Naive thymus-derived CD4-positive, alpha-beta T cell (primary cell): ENCODE measurements at regions not wholly inside any gene's neighbourhood (a gene's known extent, or its start where the extent isn't known, plus 50 kb on each side); places are given as distances from the start of the nearest gene placed in this dataset.

Source experiments
- ATAC-seq: fragments of 150-1000 bp; cut with Tn5 transposase; 2 replicates; pipeline ENCODE4 v1.10.0; 2021; ENCODE audit warnings: mild to moderate bottlenecking, moderate library complexity
- CTCF ChIA-PET: fragments of 350-600 bp; sonication (Branson Sonifier 250); formaldehyde crosslinking; loops from one replicate; lab custom pipeline; 2021; ENCODE audit warnings: antibody characterized with exemption; lab: Charles Lee
- POLR2A ChIA-PET: fragments of 350-600 bp; sonication (Branson Sonifier 250); formaldehyde crosslinking; loops from one replicate; lab custom pipeline; 2021; ENCODE audit warnings: antibody characterized with exemption, inconsistent platforms; lab: Charles Lee
- DNase-seq, 9 donors: peaks; one replicate each; pipeline versions ENCODE4 v3.0.0 to v3.0.0-alpha.2; 2020 to 2022; ENCODE audit warnings: mixed read lengths in 1 of 9
- H3K27ac ChIP-seq: one replicate; pipeline ENCODE4 v1.7.0; 2013; ENCODE audit warnings: mild to moderate bottlenecking, low read depth, low read length, moderate library complexity
- H3K27me3 ChIP-seq, 2 donors: one replicate each; pipeline ENCODE4 v1.7.0; 2013; ENCODE audit warnings: low read length in 2 of 2, mild to moderate bottlenecking in 2 of 2, moderate library complexity in 2 of 2; ENCODE audit not compliant: control insufficient read depth in 2 of 2, insufficient read depth in 2 of 2
- H3K36me3 ChIP-seq, 3 experiments: 1 replicate in 2 of 3; 2 replicates in 1 of 3; pipeline ENCODE4 v1.7.0; 2013; ENCODE audit warnings: low read length in 3 of 3, mild to moderate bottlenecking in 3 of 3, moderate library complexity in 1 of 3; ENCODE audit not compliant: insufficient read depth in 3 of 3, control insufficient read depth in 2 of 3
- H3K4me1 ChIP-seq, 2 donors: one replicate each; pipeline ENCODE4 v1.7.0; 2013; ENCODE audit warnings: low read length in 2 of 2, mild to moderate bottlenecking in 2 of 2, moderate library complexity in 1 of 2; ENCODE audit not compliant: control insufficient read depth in 2 of 2, insufficient read depth in 2 of 2
- H3K4me3 ChIP-seq: 2 replicates; pipeline ENCODE4 v1.7.0; 2013; ENCODE audit warnings: mild to moderate bottlenecking, low read length
- H3K9me3 ChIP-seq, 3 experiments: 1 replicate in 2 of 3; 2 replicates in 1 of 3; pipeline ENCODE4 v1.7.0; 2013; ENCODE audit warnings: low read length in 3 of 3; ENCODE audit not compliant: control insufficient read depth in 2 of 3
- H3K27ac Mint-ChIP-seq, 9 donors: one replicate each; pipeline ENCODE4 v1.8.0; 2020 to 2022; ENCODE audit warnings: mixed read lengths in 9 of 9, mild to moderate bottlenecking in 8 of 9, moderate library complexity in 5 of 9, inconsistent platforms in 2 of 9
- H3K27me3 Mint-ChIP-seq, 5 donors: one replicate each; pipeline ENCODE4 v1.8.0; 2021 to 2022; ENCODE audit warnings: mixed read lengths in 5 of 5, mild to moderate bottlenecking in 1 of 5
- H3K36me3 Mint-ChIP-seq, 5 donors: one replicate each; pipeline ENCODE4 v1.8.0; 2020 to 2022; ENCODE audit warnings: mixed read lengths in 5 of 5, mild to moderate bottlenecking in 3 of 5, inconsistent platforms in 1 of 5
- H3K4me1 Mint-ChIP-seq, 7 donors: one replicate each; pipeline ENCODE4 v1.8.0; 2020 to 2022; ENCODE audit warnings: mixed read lengths in 7 of 7, mild to moderate bottlenecking in 3 of 7, inconsistent platforms in 1 of 7
- H3K4me3 Mint-ChIP-seq, 10 donors: one replicate each; pipeline ENCODE4 v1.8.0; 2020 to 2022; ENCODE audit warnings: mild to moderate bottlenecking in 10 of 10, mixed read lengths in 10 of 10, moderate library complexity in 6 of 10, inconsistent platforms in 2 of 10
- H3K9me3 Mint-ChIP-seq, 11 donors: one replicate each; pipeline ENCODE4 v1.8.0; 2020 to 2022; ENCODE audit warnings: mixed read lengths in 11 of 11, mild to moderate bottlenecking in 4 of 11, inconsistent platforms in 1 of 11, moderate library complexity in 1 of 11
- intact Hi-C, 2 donors: fragments of 100-400 bp; cut with micrococcal nuclease; formaldehyde crosslinking; loops; one replicate each; pipeline ENCODE4 v1.15.1; 2023

DNA sequence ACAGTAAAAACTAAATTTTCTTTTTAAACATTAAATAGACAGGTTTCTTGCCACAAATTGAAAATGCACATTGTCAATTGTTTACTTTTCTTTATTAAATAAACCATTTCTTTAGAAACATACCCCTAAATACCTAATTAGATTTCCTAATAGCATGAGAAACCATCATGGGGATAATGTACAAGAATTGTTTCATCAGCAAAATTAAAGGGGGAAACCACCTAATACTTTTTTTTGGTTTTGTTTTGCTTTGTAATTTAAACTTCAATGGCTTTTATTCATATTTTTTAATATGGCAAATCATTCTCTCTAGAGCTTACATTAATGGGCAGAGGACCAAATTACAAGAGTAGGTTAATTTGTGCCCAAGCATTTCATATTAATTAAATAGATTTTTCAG lies 987.9 kb downstream of the EPHA7 start:
- H3K9me3 Mint-ChIP-seq, result peaks cover 0 to 18% (median 2%) of the 10 kb centered on the region in 11 donors
- Histone ChIP-seq H3K4me1 (no peaks in the 10 kb centered on the region), H3K36me3 (no peaks in the 10 kb centered on the region), H3K27ac (no peak overlapping the region), H3K4me3 (no peak overlapping the region), H3K27me3 (no peaks in the 10 kb centered on the region), H3K9me3 (no peaks in the 10 kb centered on the region)
- no peaks in the 10 kb centered on the region for H3K36me3 Mint-ChIP-seq
- no peak overlapping the region for H3K27ac Mint-ChIP-seq
- ChIA-PET POLR2A (no interaction called here), CTCF (no interaction called here)
- no peaks in the 10 kb centered on the region for H3K27me3 Mint-ChIP-seq
- no peak for ATAC-seq
- H3K4me3 Mint-ChIP-seq, result no peak overlapping the region
- intact Hi-C loops, result no loop called here
- DNase-seq, result no peak
- H3K4me1 Mint-ChIP-seq, result no peaks in the 10 kb centered on the region

DNA sequence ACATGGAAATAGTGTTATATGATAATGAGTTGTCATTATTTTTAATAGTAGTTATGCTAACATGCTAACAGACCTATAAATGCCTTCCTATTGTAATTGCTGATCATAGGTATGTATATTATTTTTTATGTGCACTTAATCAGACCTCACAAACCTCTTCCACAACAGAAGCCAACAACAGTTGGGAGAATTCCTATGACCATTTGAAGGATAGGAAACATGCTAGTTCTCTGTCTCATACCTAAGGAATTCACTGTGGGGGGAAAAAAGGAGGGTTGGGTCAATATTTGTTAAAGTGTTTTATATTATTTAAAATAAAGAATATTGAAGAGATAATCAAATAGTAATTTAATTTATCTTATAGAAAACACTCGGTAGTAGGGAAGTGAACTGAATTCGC lies 990.9 kb downstream of the EPHA7 start:
- H3K27me3 Mint-ChIP-seq, result no peaks in the 10 kb centered on the region
- POLR2A ChIA-PET, result no interaction called here
- DNase-seq, result no peak

DNA sequence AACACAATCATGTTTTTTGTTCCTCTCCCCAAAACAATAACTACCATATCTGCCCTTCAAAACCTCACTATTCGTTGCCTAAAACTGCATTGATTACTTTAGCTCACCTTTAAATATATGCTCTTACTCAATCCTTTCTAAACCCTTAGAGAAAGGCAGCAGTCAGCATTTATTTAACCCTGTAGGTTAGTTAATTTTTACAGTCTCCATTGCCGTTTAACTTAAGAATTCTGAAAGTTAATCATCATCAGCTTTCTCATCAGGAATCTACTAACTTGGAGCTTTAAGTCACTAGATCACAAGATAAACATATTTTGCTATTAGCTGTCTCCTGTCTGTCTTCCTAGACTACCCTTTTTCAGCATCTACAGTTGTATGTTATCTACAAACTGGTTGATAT lies 991.9 kb downstream of the EPHA7 start:
- POLR2A ChIA-PET, result no interaction called here
- intact Hi-C loops, result no loop called here
- Mint-ChIP-seq H3K4me3 (no peak overlapping the region), H3K27ac (no peak overlapping the region), H3K9me3 (peaks cover 2 to 11% (median 7%) of the 10 kb centered on the region in 11 donors), H3K27me3 (no peaks in the 10 kb centered on the region), H3K4me1 (no peaks in the 10 kb centered on the region), H3K36me3 (no peaks in the 10 kb centered on the region)
- Histone ChIP-seq H3K4me3 (no peak overlapping the region), H3K27ac (no peak overlapping the region), H3K27me3 (no peaks in the 10 kb centered on the region), H3K4me1 (no peaks in the 10 kb centered on the region), H3K36me3 (no peaks in the 10 kb centered on the region), H3K9me3 (no peaks in the 10 kb centered on the region)
- DNase-seq (no peak), ATAC-seq (no peak)
- CTCF ChIA-PET, result no interaction called here

More for the DNA sequence above, 990.9 kb downstream of the EPHA7 start:
- no peaks in the 10 kb centered on the region for H3K4me1 Mint-ChIP-seq
- Histone ChIP-seq H3K4me3 (no peak overlapping the region), H3K27me3 (no peaks in the 10 kb centered on the region), H3K9me3 (no peaks in the 10 kb centered on the region), H3K36me3 (no peaks in the 10 kb centered on the region), H3K4me1 (no peaks in the 10 kb centered on the region), H3K27ac (no peak overlapping the region)
- no peaks in the 10 kb centered on the region for H3K36me3 Mint-ChIP-seq
- H3K4me3 Mint-ChIP-seq, result no peak overlapping the region
- intact Hi-C loops, result no loop called here
- H3K9me3 Mint-ChIP-seq, result peaks cover under 1 to 10% (median 5%) of the 10 kb centered on the region in 11 donors
- no peak for ATAC-seq
- CTCF ChIA-PET, result no interaction called here
- H3K27ac Mint-ChIP-seq, result no peak overlapping the region

DNA sequence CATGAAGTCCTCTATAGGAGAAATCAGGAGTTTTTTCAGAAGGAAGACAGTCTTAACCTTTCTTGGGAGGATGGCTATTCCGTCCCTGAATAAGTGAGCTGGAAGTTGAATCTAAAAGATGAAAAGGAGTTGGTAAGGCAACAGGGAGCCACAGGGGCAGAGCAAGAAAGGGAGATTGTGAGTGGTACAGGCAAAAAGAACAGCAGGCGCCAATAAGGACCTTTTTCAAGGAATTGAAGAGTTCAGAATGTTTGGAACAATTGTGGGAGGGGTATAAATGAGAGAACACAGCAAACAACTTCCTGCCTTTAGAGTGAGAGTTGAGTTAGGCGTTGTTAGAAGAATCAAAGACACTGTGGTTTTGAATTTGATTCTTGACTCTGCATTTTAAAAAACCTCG lies 1003.7 kb downstream of the EPHA7 start:
- Mint-ChIP-seq H3K36me3 (no peaks in the 10 kb centered on the region), H3K27me3 (no peaks in the 10 kb centered on the region), H3K9me3 (peaks cover 0 to 16% (median 4%) of the 10 kb centered on the region in 11 donors), H3K27ac (no peak overlapping the region), H3K4me3 (peak overlapping the region in 1 of 10 donors; percentile 8), H3K4me1 (no peaks in the 10 kb centered on the region)
- intact Hi-C loops, result no loop called here
- ChIA-PET CTCF (no interaction called here), POLR2A (no interaction called here)
- Histone ChIP-seq H3K27me3 (no peaks in the 10 kb centered on the region), H3K4me1 (no peaks in the 10 kb centered on the region), H3K36me3 (no peaks in the 10 kb centered on the region), H3K27ac (no peak overlapping the region), H3K9me3 (no peaks in the 10 kb centered on the region), H3K4me3 (no peak overlapping the region)
- ATAC-seq (no peak), DNase-seq (no peak)

DNA sequence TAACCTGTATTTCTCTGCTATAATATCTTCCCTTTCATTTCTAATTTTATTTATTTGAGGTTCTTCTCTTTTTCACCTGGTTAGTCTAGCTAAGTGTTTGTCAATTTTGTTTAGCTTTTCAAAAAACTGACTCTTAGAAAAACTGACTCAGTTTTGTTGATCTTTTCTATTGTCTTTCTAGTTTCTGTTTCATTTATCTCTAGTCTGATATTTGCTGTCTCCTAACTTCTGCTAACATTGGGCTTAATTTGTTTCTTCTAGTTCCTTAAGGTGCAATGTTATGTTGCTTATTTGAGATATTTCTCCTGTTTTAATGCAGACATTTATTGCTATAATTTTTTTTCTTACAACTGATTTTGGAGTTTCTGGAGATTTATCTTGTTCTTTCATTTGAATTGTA lies 1011.0 kb downstream of the EPHA7 start:
- ATAC-seq, result no peak
- Histone ChIP-seq H3K4me3 (no peak overlapping the region), H3K9me3 (no peaks in the 10 kb centered on the region), H3K4me1 (no peaks in the 10 kb centered on the region), H3K36me3 (no peaks in the 10 kb centered on the region), H3K27me3 (no peaks in the 10 kb centered on the region), H3K27ac (no peak overlapping the region)
- no peak for DNase-seq
- Mint-ChIP-seq H3K36me3 (no peaks in the 10 kb centered on the region), H3K9me3 (peaks cover 0 to 29% (median 6%) of the 10 kb centered on the region in 11 donors), H3K27me3 (no peaks in the 10 kb centered on the region), H3K4me1 (no peaks in the 10 kb centered on the region), H3K27ac (no peak overlapping the region), H3K4me3 (no peak overlapping the region)
- intact Hi-C loops, result no loop called here
- POLR2A ChIA-PET, result no interaction called here
- CTCF ChIA-PET, result no interaction called here

DNA sequence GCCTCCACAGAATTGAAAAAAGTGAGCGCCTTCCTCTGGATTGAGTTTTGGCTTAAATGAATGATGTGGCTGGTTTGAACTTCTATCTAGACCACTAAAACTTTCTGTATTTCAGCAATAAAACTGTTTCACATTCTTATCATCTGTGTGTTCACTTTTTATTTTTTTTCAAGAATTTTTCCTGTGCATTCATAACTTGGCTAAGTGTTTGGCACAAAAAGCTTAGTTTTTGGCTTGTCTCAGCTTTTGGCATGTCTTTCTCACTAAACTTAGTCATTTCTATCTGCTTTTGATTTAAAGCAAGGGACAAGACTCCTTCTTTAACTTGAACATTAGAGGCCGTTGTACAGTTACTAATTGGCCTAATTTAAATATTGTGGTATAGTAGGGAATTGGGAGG lies 1015.1 kb downstream of the EPHA7 start:
- H3K27ac Mint-ChIP-seq, result no peak overlapping the region
- Histone ChIP-seq H3K4me1 (no peaks in the 10 kb centered on the region), H3K27ac (no peak overlapping the region), H3K4me3 (no peak overlapping the region), H3K27me3 (no peaks in the 10 kb centered on the region), H3K9me3 (no peaks in the 10 kb centered on the region), H3K36me3 (no peaks in the 10 kb centered on the region)
- H3K4me3 Mint-ChIP-seq, result no peak overlapping the region
- no peaks in the 10 kb centered on the region for H3K4me1 Mint-ChIP-seq
- POLR2A ChIA-PET, result no interaction called here
- H3K27me3 Mint-ChIP-seq, result no peaks in the 10 kb centered on the region
- CTCF ChIA-PET, result no interaction called here
- ATAC-seq (no peak), DNase-seq (no peak)
- intact Hi-C loops, result no loop called here
- H3K9me3 Mint-ChIP-seq, result peaks cover 0 to 23% (median 5%) of the 10 kb centered on the region in 11 donors
- no peaks in the 10 kb centered on the region for H3K36me3 Mint-ChIP-seq

DNA sequence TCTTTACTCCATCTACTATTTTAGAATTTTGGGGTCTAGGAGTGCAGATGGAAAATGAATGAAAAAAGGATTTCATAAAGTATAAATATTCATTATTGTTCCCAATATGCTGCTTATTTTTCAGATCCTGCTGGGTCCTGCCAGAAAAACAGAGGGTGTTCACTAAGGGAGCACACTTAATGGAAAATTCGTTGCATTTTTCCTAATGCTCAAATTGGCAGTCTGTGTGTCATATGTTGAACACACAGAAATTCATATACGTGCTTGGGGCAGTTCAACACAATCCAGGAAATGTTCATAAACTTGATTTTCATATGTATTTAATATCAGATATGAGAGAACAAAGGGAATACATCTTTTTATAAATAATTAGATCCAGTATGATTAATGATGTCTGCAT lies 1019.4 kb downstream of the EPHA7 start:
- Histone ChIP-seq H3K4me1 (no peaks in the 10 kb centered on the region), H3K36me3 (no peaks in the 10 kb centered on the region), H3K27ac (no peak overlapping the region), H3K27me3 (no peaks in the 10 kb centered on the region), H3K4me3 (no peak overlapping the region), H3K9me3 (no peaks in the 10 kb centered on the region)
- Mint-ChIP-seq H3K36me3 (no peaks in the 10 kb centered on the region), H3K27me3 (no peaks in the 10 kb centered on the region), H3K9me3 (peaks cover 0 to 17% (median 3%) of the 10 kb centered on the region in 11 donors), H3K27ac (no peak overlapping the region), H3K4me3 (no peak overlapping the region), H3K4me1 (no peaks in the 10 kb centered on the region)
- DNase-seq (no peak), ATAC-seq (no peak)
- intact Hi-C loops, result no loop called here
- ChIA-PET CTCF (no interaction called here), POLR2A (no interaction called here)
